Astrocyte (in vitro differentiated cells and primary cell): ENCODE measurements at regions not wholly inside any gene's neighbourhood (a gene's known extent, or its start where the extent isn't known, plus 50 kb on each side); places are given as distances from the start of the nearest gene placed in this dataset.

Source experiments
- DNase-seq: peaks from one replicate; pipeline ENCODE4 v3.0.0-alpha.2; 2010; ENCODE audit warnings: low read depth
- FAIRE-seq: peaks from 2 replicates; lab custom pipeline; 2011; peaks lifted over from hg19 to GRCh38; lab: Jason Lieb, UNC
- H2AFZ ChIP-seq: 2 replicates; pipeline ENCODE4 v1.6.0; 2012; ENCODE audit warnings: low read depth, low read length, inconsistent platforms
- H3K27ac ChIP-seq: 2 replicates; pipeline ENCODE4 v1.5.1; 2011; ENCODE audit warnings: low read depth, low read length, inconsistent platforms
- H3K27me3 ChIP-seq: 2 replicates; pipeline ENCODE4 v1.6.0; 2011; ENCODE audit warnings: low read length, inconsistent platforms; ENCODE audit not compliant: insufficient read depth
- H3K36me3 ChIP-seq: 2 replicates; pipeline ENCODE4 v1.5.1; 2011; ENCODE audit warnings: low read length, inconsistent platforms; ENCODE audit not compliant: insufficient read depth
- H3K4me1 ChIP-seq: 2 replicates; pipeline ENCODE4 v1.5.1; 2011; ENCODE audit warnings: low read length, inconsistent platforms; ENCODE audit not compliant: insufficient read depth
- H3K4me2 ChIP-seq: 2 replicates; pipeline ENCODE4 v1.6.0; 2012; ENCODE audit warnings: low read length, inconsistent platforms
- H3K4me3 ChIP-seq: 2 replicates; pipeline ENCODE4 v1.5.1; 2011; ENCODE audit warnings: low read depth, mild to moderate bottlenecking, low read length, inconsistent platforms; ENCODE audit not compliant: insufficient read depth
- H3K79me2 ChIP-seq: 2 replicates; pipeline ENCODE4 v1.6.0; 2012; ENCODE audit warnings: mild to moderate bottlenecking, low read length, inconsistent platforms; ENCODE audit not compliant: insufficient read depth
- H3K9ac ChIP-seq: 2 replicates; pipeline ENCODE4 v1.6.0; 2012; ENCODE audit warnings: mild to moderate bottlenecking, low read length, inconsistent platforms
- H3K9me3 ChIP-seq: 2 replicates; pipeline ENCODE4 v1.5.1; 2012; ENCODE audit warnings: low read depth, mild to moderate bottlenecking, low read length, inconsistent platforms; ENCODE audit not compliant: insufficient read depth
- H4K20me1 ChIP-seq: 2 replicates; pipeline ENCODE4 v1.6.0; 2012; ENCODE audit warnings: low read length, inconsistent platforms; ENCODE audit not compliant: insufficient read depth
- H3K27ac Mint-ChIP-seq: one replicate; pipeline ENCODE4 v1.8.0; 2021; ENCODE audit warnings: mild to moderate bottlenecking, mixed read lengths; ENCODE audit not compliant: unreplicated experiment
- H3K27me3 Mint-ChIP-seq: one replicate; pipeline ENCODE4 v1.8.0; 2021; ENCODE audit warnings: low read depth, mixed read lengths; ENCODE audit not compliant: unreplicated experiment
- H3K36me3 Mint-ChIP-seq: one replicate; pipeline ENCODE4 v1.8.0; 2021; ENCODE audit warnings: low read depth, mixed read lengths; ENCODE audit not compliant: unreplicated experiment
- H3K4me1 Mint-ChIP-seq: one replicate; pipeline ENCODE4 v1.8.0; 2021; ENCODE audit warnings: low read depth, mixed read lengths; ENCODE audit not compliant: unreplicated experiment
- H3K4me3 Mint-ChIP-seq: one replicate; pipeline ENCODE4 v1.8.0; 2021; ENCODE audit warnings: mild to moderate bottlenecking, moderate library complexity, mixed read lengths; ENCODE audit not compliant: unreplicated experiment
- H3K9me3 Mint-ChIP-seq: one replicate; pipeline ENCODE4 v1.8.0; 2021; ENCODE audit warnings: mild to moderate bottlenecking, mixed read lengths; ENCODE audit not compliant: unreplicated experiment
- EZH2 ChIP-seq: IDR thresholded peaks from 2 replicates; pipeline ENCODE4 v1.6.1; 2012; ENCODE audit warnings: mild to moderate bottlenecking, low read length, inconsistent platforms; ENCODE audit not compliant: insufficient read depth
- TF ChIP-seq, protein P1 (sequence below): IDR thresholded peaks from 2 replicates; pipeline ENCODE4 v1.5.1; 2011; ENCODE audit warnings: low read depth, mild to moderate bottlenecking, inconsistent platforms, low read length, moderate library complexity; ENCODE audit not compliant: insufficient read depth

- no peaks in the 10 kb centered on the region for H3K4me1 Mint-ChIP-seq
- Histone ChIP-seq H3K9ac (no peak overlapping the region), H3K27me3 (no peaks in the 10 kb centered on the region), H3K79me2 (no peaks in the 10 kb centered on the region), H3K4me1 (no peaks in the 10 kb centered on the region), H2AFZ (no peak overlapping the region), H3K4me3 (no peak overlapping the region), H3K27ac (no peak overlapping the region), H4K20me1 (no peaks in the 10 kb centered on the region), H3K36me3 (no peaks in the 10 kb centered on the region), H3K9me3 (peaks cover 7% of the 10 kb centered on the region), H3K4me2 (no peak overlapping the region)
- no peak overlapping the region for H3K27ac Mint-ChIP-seq
- FAIRE-seq = no peak
- no peak overlapping the region for H3K4me3 Mint-ChIP-seq
- no peaks in the 10 kb centered on the region for H3K9me3 Mint-ChIP-seq
- H3K27me3 Mint-ChIP-seq = no peaks in the 10 kb centered on the region
- DNase-seq = no peak
- no peaks in the 10 kb centered on the region for H3K36me3 Mint-ChIP-seq
- TF ChIP-seq EZH2 = no peak
- TF ChIP-seq, protein P1, sequence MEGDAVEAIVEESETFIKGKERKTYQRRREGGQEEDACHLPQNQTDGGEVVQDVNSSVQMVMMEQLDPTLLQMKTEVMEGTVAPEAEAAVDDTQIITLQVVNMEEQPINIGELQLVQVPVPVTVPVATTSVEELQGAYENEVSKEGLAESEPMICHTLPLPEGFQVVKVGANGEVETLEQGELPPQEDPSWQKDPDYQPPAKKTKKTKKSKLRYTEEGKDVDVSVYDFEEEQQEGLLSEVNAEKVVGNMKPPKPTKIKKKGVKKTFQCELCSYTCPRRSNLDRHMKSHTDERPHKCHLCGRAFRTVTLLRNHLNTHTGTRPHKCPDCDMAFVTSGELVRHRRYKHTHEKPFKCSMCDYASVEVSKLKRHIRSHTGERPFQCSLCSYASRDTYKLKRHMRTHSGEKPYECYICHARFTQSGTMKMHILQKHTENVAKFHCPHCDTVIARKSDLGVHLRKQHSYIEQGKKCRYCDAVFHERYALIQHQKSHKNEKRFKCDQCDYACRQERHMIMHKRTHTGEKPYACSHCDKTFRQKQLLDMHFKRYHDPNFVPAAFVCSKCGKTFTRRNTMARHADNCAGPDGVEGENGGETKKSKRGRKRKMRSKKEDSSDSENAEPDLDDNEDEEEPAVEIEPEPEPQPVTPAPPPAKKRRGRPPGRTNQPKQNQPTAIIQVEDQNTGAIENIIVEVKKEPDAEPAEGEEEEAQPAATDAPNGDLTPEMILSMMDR = no peak
Observed at GRCh38 chr18:64322189-64322588, 173.3 kb upstream of the LINC00305 start.

- FAIRE-seq = no peak
- Mint-ChIP-seq H3K9me3 (no peaks in the 10 kb centered on the region), H3K4me3 (no peak overlapping the region)
Observed at GRCh38 chr18:64318547-64318946, 169.7 kb upstream of the LINC00305 start.

GRCh38 chr18:64311859-64312258, 163.0 kb upstream of the LINC00305 start:
- DNase-seq (no peak), FAIRE-seq (no peak)
- H3K36me3 Mint-ChIP-seq = no peaks in the 10 kb centered on the region
- no peaks in the 10 kb centered on the region for H3K36me3 ChIP-seq
- H3K4me1 Mint-ChIP-seq = no peaks in the 10 kb centered on the region
- H3K4me3 Mint-ChIP-seq = no peak overlapping the region
- H3K4me2 ChIP-seq = no peak overlapping the region
- no peak overlapping the region for H3K27ac ChIP-seq
- H2AFZ ChIP-seq = no peak overlapping the region
- H3K27ac Mint-ChIP-seq = no peak overlapping the region
- no peak overlapping the region for H3K4me3 ChIP-seq
- H3K4me1 ChIP-seq = no peaks in the 10 kb centered on the region
- no peak overlapping the region for H3K9ac ChIP-seq
- no peaks in the 10 kb centered on the region for H3K27me3 Mint-ChIP-seq
- no peaks in the 10 kb centered on the region for H3K9me3 Mint-ChIP-seq
- no peaks in the 10 kb centered on the region for H3K79me2 ChIP-seq
- TF ChIP-seq, protein P1 = no peak
- no peak for TF ChIP-seq EZH2
- H4K20me1 ChIP-seq = no peaks in the 10 kb centered on the region
- no peaks in the 10 kb centered on the region for H3K27me3 ChIP-seq
- no peaks in the 10 kb centered on the region for H3K9me3 ChIP-seq

More at GRCh38 chr18:64318547-64318946, 169.7 kb upstream of the LINC00305 start:
- H3K4me1 ChIP-seq = no peaks in the 10 kb centered on the region
- H2AFZ ChIP-seq = no peak overlapping the region
- peaks cover 7% of the 10 kb centered on the region for H3K9me3 ChIP-seq
- no peak for DNase-seq
- no peaks in the 10 kb centered on the region for H3K36me3 ChIP-seq
- no peaks in the 10 kb centered on the region for H4K20me1 ChIP-seq
- H3K27me3 ChIP-seq = no peaks in the 10 kb centered on the region
- Mint-ChIP-seq H3K27ac (no peak overlapping the region), H3K36me3 (no peaks in the 10 kb centered on the region), H3K4me1 (no peaks in the 10 kb centered on the region), H3K27me3 (no peaks in the 10 kb centered on the region)
- TF ChIP-seq, protein P1 = no peak
- TF ChIP-seq EZH2 = no peak
- no peak overlapping the region for H3K4me3 ChIP-seq
- H3K9ac ChIP-seq = no peak overlapping the region
- no peak overlapping the region for H3K4me2 ChIP-seq
- H3K79me2 ChIP-seq = no peaks in the 10 kb centered on the region
- no peak overlapping the region for H3K27ac ChIP-seq
